ENCODE measurements at regions not wholly inside any gene's neighbourhood (a gene's known extent, or its start where the extent isn't known, plus 50 kb on each side); places are given as distances from the start of the nearest gene placed in this dataset.

GRCh38 chr4:95929448-95930064 is 89.7 kb downstream of the PDHA2 start:
- Histone ChIP-seq H3K4me2 (ENCODE audit: insufficient read depth, low read length, poor library complexity, severe bottlenecking) (no peak overlapping the region), H3K23ac (ENCODE audit: low read depth, low read length, poor library complexity) (no peak overlapping the region), H2BK12ac (ENCODE audit: low read length) (no peak overlapping the region), H3K4me1 (ENCODE audit: control insufficient read depth in 2 of 2, insufficient read depth in 1 of 2, low read depth in 1 of 2, low read length in 2 of 2) (no peaks in the 10 kb centered on the region), H3K18ac (ENCODE audit: low read length) (no peak overlapping the region), H3K27me3 (ENCODE audit: control insufficient read depth in 3 of 3, insufficient read depth in 3 of 3, low read depth in 1 of 3, low read length in 3 of 3) (no peaks in the 10 kb centered on the region), H3K4me3 (ENCODE audit: low read length in 2 of 2) (no peak overlapping the region), H4K8ac (ENCODE audit: low read depth, low read length) (no peak overlapping the region), H4K91ac (ENCODE audit: low read depth, low read length, poor library complexity) (no peak overlapping the region), H3K4ac (ENCODE audit: low read length) (no peak overlapping the region), H3K27ac (replicated peaks; ENCODE audit: low read length) (no peak overlapping the region), H3K79me1 (ENCODE audit: low read depth, low read length) (no peaks in the 10 kb centered on the region), H2BK15ac (ENCODE audit: low read length) (no peak overlapping the region), H2BK120ac (ENCODE audit: low read depth, low read length) (no peak overlapping the region), H3K36me3 (replicated peaks in 1 of 2; ENCODE audit: control insufficient read depth in 2 of 2, insufficient read depth in 2 of 2, low read length in 2 of 2) (no peaks in the 10 kb centered on the region), H2AK5ac (ENCODE audit: low read depth, low read length) (no peak overlapping the region), H3K9me3 (replicated peaks in 1 of 2; ENCODE audit: control insufficient read depth in 2 of 2, insufficient read depth in 1 of 2, low read depth in 1 of 2, low read length in 2 of 2) (peaks cover 4 to 21% of the 10 kb centered on the region in 2 donors), H3K14ac (ENCODE audit: low read length) (no peak overlapping the region), H2BK5ac (ENCODE audit: low read length) (no peak overlapping the region), H2AFZ (ENCODE audit: low read length) (no peak overlapping the region), H3K9ac (ENCODE audit: low read depth, low read length, poor library complexity) (no peak overlapping the region)
- peak; percentile 11 for DNase-seq (ENCODE audit: low spot score)
- no CpG with 5 or more reads among the region's 1 CpG for WGBS, 2 donors (ENCODE audit: extremely low coverage in 2 of 2, insufficient read length in 2 of 2, insufficient replicate concordance in 1 of 2)

DNA sequence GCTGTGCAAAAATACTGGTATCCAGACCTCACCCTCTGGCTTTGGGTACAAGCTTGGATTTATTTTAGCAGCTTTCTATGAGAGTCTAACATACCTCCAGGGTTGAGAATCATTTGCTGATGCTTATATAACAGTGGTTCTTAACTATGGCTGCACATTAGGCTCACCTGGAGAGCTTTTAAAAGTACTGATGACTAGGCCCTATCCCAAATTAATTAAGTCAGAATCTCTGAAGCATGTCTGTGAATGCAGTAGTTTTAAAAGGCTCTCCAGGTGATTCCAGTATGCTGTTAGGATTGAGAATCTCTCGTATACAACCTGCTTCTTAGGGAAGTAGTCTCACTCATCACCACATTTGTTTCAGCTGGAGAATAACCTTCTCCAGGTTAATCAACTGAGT is 99.2 kb downstream of the PDHA2 start:
- H3K14ac ChIP-seq (ENCODE audit: low read length), result no peak overlapping the region
- no peak overlapping the region for H2BK5ac ChIP-seq (ENCODE audit: low read length)
- H3K36me3 ChIP-seq (replicated peaks in 1 of 2; ENCODE audit: control insufficient read depth in 2 of 2, insufficient read depth in 2 of 2, low read length in 2 of 2), result no peaks in the 10 kb centered on the region
- H3K4me1 ChIP-seq (ENCODE audit: control insufficient read depth in 2 of 2, insufficient read depth in 1 of 2, low read depth in 1 of 2, low read length in 2 of 2), result no peaks in the 10 kb centered on the region
- no peak overlapping the region for H3K4me2 ChIP-seq (ENCODE audit: insufficient read depth, low read length, poor library complexity, severe bottlenecking)
- H2AFZ ChIP-seq (ENCODE audit: low read length), result no peak overlapping the region
- H3K4ac ChIP-seq (ENCODE audit: low read length), result no peak overlapping the region
- no peak overlapping the region for H3K27ac ChIP-seq (replicated peaks; ENCODE audit: low read length)
- no peak overlapping the region for H4K8ac ChIP-seq (ENCODE audit: low read depth, low read length)
- no peak overlapping the region for H3K4me3 ChIP-seq (ENCODE audit: low read length in 2 of 2)
- no peak overlapping the region for H2BK12ac ChIP-seq (ENCODE audit: low read length)
- no peak for DNase-seq (ENCODE audit: low spot score)
- WGBS, 2 donors (ENCODE audit: extremely low coverage in 2 of 2, insufficient read length in 2 of 2, insufficient replicate concordance in 1 of 2), result no CpG with 5 or more reads among the region's 1 CpG
- no peak overlapping the region for H2BK15ac ChIP-seq (ENCODE audit: low read length)
- H3K23ac ChIP-seq (ENCODE audit: low read depth, low read length, poor library complexity), result no peak overlapping the region
- no peak overlapping the region for H2BK120ac ChIP-seq (ENCODE audit: low read depth, low read length)
- H3K18ac ChIP-seq (ENCODE audit: low read length), result no peak overlapping the region
- no peak overlapping the region for H4K91ac ChIP-seq (ENCODE audit: low read depth, low read length, poor library complexity)
- no peaks in the 10 kb centered on the region for H3K27me3 ChIP-seq (ENCODE audit: control insufficient read depth in 3 of 3, insufficient read depth in 3 of 3, low read depth in 1 of 3, low read length in 3 of 3)
- no peak overlapping the region for H2AK5ac ChIP-seq (ENCODE audit: low read depth, low read length)
- no peaks in the 10 kb centered on the region for H3K79me1 ChIP-seq (ENCODE audit: low read depth, low read length)
- no peaks in the 10 kb centered on the region for H3K9me3 ChIP-seq (replicated peaks in 1 of 2; ENCODE audit: control insufficient read depth in 2 of 2, insufficient read depth in 1 of 2, low read depth in 1 of 2, low read length in 2 of 2)
- no peak overlapping the region for H3K9ac ChIP-seq (ENCODE audit: low read depth, low read length, poor library complexity)

DNA sequence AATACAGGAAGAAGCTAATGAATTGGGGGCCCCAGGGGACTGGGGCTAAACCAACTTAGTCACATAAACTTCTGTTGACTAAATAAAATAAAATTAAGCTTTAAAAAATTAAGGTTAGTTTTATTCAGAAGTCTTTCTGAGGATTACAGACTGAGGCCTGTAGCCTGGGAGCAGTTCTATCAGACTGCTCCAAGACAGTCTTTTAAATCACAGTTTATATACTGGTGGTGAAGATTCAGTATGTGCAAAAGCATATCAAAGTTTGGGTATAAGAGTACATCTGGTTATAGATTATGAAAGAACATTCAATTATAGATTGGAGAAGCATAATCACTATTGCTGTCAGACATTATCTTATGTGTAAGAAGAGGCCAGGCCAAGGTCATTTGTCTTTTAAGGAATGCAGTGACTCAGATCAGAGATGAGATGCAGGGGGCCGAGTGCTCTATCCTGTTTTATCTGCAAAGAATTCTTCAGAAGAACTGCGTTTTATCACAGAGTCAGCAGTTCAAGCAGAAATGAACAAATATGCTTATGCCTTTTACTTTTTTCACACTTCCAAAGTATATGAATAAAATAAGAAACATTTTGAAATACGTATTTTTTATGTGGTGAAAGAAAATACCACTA is 109.4 kb downstream of the PDHA2 start:
- Histone ChIP-seq H2BK12ac (ENCODE audit: low read length) (no peak overlapping the region), H3K27ac (replicated peaks; ENCODE audit: low read length) (no peak overlapping the region), H4K8ac (ENCODE audit: low read depth, low read length) (no peak overlapping the region), H3K23ac (ENCODE audit: low read depth, low read length, poor library complexity) (no peak overlapping the region), H3K36me3 (replicated peaks in 1 of 2; ENCODE audit: control insufficient read depth in 2 of 2, insufficient read depth in 2 of 2, low read length in 2 of 2) (no peaks in the 10 kb centered on the region), H2AK5ac (ENCODE audit: low read depth, low read length) (no peak overlapping the region), H3K27me3 (ENCODE audit: control insufficient read depth in 3 of 3, insufficient read depth in 3 of 3, low read depth in 1 of 3, low read length in 3 of 3) (no peaks in the 10 kb centered on the region), H3K79me1 (ENCODE audit: low read depth, low read length) (no peaks in the 10 kb centered on the region), H3K4me3 (ENCODE audit: low read length in 2 of 2) (no peak overlapping the region), H2AFZ (ENCODE audit: low read length) (peak overlapping the region; percentile 60), H3K4me1 (ENCODE audit: control insufficient read depth in 2 of 2, insufficient read depth in 1 of 2, low read depth in 1 of 2, low read length in 2 of 2) (peaks cover 0 to 8% of the 10 kb centered on the region in 2 donors), H2BK120ac (ENCODE audit: low read depth, low read length) (no peak overlapping the region), H4K91ac (ENCODE audit: low read depth, low read length, poor library complexity) (no peak overlapping the region), H3K9me3 (replicated peaks in 1 of 2; ENCODE audit: control insufficient read depth in 2 of 2, insufficient read depth in 1 of 2, low read depth in 1 of 2, low read length in 2 of 2) (peaks cover 0 to 7% of the 10 kb centered on the region in 2 donors), H3K18ac (ENCODE audit: low read length) (no peak overlapping the region), H2BK5ac (ENCODE audit: low read length) (no peak overlapping the region), H3K4me2 (ENCODE audit: insufficient read depth, low read length, poor library complexity, severe bottlenecking) (no peak overlapping the region), H2BK15ac (ENCODE audit: low read length) (no peak overlapping the region), H3K4ac (ENCODE audit: low read length) (no peak overlapping the region), H3K14ac (ENCODE audit: low read length) (no peak overlapping the region), H3K9ac (ENCODE audit: low read depth, low read length, poor library complexity) (no peak overlapping the region)
- no peak for DNase-seq (ENCODE audit: low spot score)
- WGBS, 2 donors (ENCODE audit: extremely low coverage in 2 of 2, insufficient read length in 2 of 2, insufficient replicate concordance in 1 of 2), result no CpG with 5 or more reads among the region's 3 CpGs

DNA sequence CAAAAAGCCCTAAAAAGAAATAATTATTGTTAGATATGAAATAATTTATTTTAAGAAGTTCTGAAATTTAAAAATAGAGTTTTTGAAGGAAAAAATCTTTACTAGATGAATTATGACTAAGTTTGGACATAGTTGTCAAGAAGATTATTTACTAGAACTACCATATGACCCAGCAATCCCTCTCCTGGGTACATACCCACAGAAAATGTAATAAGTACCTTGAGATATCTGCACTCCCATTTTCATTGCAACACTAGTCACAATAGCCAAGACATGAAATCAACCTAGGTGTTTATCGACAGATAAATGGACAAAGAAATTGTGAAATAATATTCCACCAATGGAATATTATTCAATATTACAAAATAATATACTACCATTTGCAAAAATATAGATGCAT is 109.9 kb downstream of the PDHA2 start:
- Histone ChIP-seq H3K27me3 (ENCODE audit: control insufficient read depth in 3 of 3, insufficient read depth in 3 of 3, low read depth in 1 of 3, low read length in 3 of 3) (no peaks in the 10 kb centered on the region), H3K14ac (ENCODE audit: low read length) (no peak overlapping the region), H2AFZ (ENCODE audit: low read length) (no peak overlapping the region), H2BK120ac (ENCODE audit: low read depth, low read length) (no peak overlapping the region), H3K23ac (ENCODE audit: low read depth, low read length, poor library complexity) (no peak overlapping the region), H3K9me3 (replicated peaks in 1 of 2; ENCODE audit: control insufficient read depth in 2 of 2, insufficient read depth in 1 of 2, low read depth in 1 of 2, low read length in 2 of 2) (peaks cover 0 to 7% of the 10 kb centered on the region in 2 donors), H2BK12ac (ENCODE audit: low read length) (no peak overlapping the region), H4K91ac (ENCODE audit: low read depth, low read length, poor library complexity) (no peak overlapping the region), H2AK5ac (ENCODE audit: low read depth, low read length) (no peak overlapping the region), H3K4ac (ENCODE audit: low read length) (no peak overlapping the region), H3K4me1 (ENCODE audit: control insufficient read depth in 2 of 2, insufficient read depth in 1 of 2, low read depth in 1 of 2, low read length in 2 of 2) (peaks cover 0 to 8% of the 10 kb centered on the region in 2 donors), H2BK15ac (ENCODE audit: low read length) (no peak overlapping the region), H3K79me1 (ENCODE audit: low read depth, low read length) (no peaks in the 10 kb centered on the region), H4K8ac (ENCODE audit: low read depth, low read length) (no peak overlapping the region), H3K36me3 (replicated peaks in 1 of 2; ENCODE audit: control insufficient read depth in 2 of 2, insufficient read depth in 2 of 2, low read length in 2 of 2) (no peaks in the 10 kb centered on the region), H3K9ac (ENCODE audit: low read depth, low read length, poor library complexity) (no peak overlapping the region), H3K4me3 (ENCODE audit: low read length in 2 of 2) (no peak overlapping the region), H2BK5ac (ENCODE audit: low read length) (no peak overlapping the region), H3K18ac (ENCODE audit: low read length) (no peak overlapping the region), H3K4me2 (ENCODE audit: insufficient read depth, low read length, poor library complexity, severe bottlenecking) (no peak overlapping the region), H3K27ac (replicated peaks; ENCODE audit: low read length) (no peak overlapping the region)
- WGBS, 2 donors (ENCODE audit: extremely low coverage in 2 of 2, insufficient read length in 2 of 2, insufficient replicate concordance in 1 of 2), result no CpG with 5 or more reads among the region's 1 CpG
- DNase-seq (ENCODE audit: low spot score), result no peak
